DMS53 (cell line): ENCODE measurements at regions not wholly inside any gene's neighbourhood (a gene's known extent, or its start where the extent isn't known, plus 50 kb on each side); places are given as distances from the start of the nearest gene placed in this dataset.
A peak's percentile ranks its signal among the peaks of the same experiment; 100 is the strongest.
"Not testable (repeated sequence)": the region's sequence is repeated elsewhere in the genome, so short reads cannot be mapped to it uniquely, and the experiment has no call there.

Experiments
- DNase-seq: peaks from one replicate; lab custom pipeline; 2025; lab: John Stamatoyannopoulos, UW

GRCh38 chr6:137655291-137655690 is 161.1 kb upstream of the OLIG3 start:
- DNase-seq: no peak

- DNase-seq: no peak
Observed at GRCh38 chr6:137656735-137657134, 162.5 kb upstream of the OLIG3 start.

- DNase-seq: peak; percentile 63
Observed at GRCh38 chr6:137657351-137657911, 163.2 kb upstream of the OLIG3 start.

GRCh38 chr6:137658287-137658686 is 164.1 kb upstream of the OLIG3 start:
- no peak for DNase-seq

GRCh38 chr6:137659871-137660270 is 165.7 kb upstream of the OLIG3 start:
- DNase-seq: no peak

- DNase-seq: peak; percentile 34
Observed at GRCh38 chr6:137660296-137660731, 166.1 kb upstream of the OLIG3 start.

- peak; percentile 34 for DNase-seq
Observed at GRCh38 chr6:137661601-137662000, 167.4 kb upstream of the OLIG3 start.

GRCh38 chr6:137664183-137664582 is 170.0 kb upstream of the OLIG3 start:
- no peak for DNase-seq

GRCh38 chr6:137665342-137665934 is 171.2 kb upstream of the OLIG3 start:
- no peak for DNase-seq

GRCh38 chr6:137666202-137666774 is 172.1 kb upstream of the OLIG3 start:
- no peak for DNase-seq

- no peak for DNase-seq
Observed at GRCh38 chr6:137673603-137674002, 179.4 kb upstream of the OLIG3 start.

- DNase-seq: no peak
Observed at GRCh38 chr6:137676888-137677287, 182.7 kb upstream of the OLIG3 start.

GRCh38 chr6:137677709-137678108 is 183.5 kb upstream of the OLIG3 start:
- no peak for DNase-seq

GRCh38 chr6:137678451-137678850 is 184.3 kb upstream of the OLIG3 start:
- DNase-seq: no peak

GRCh38 chr6:137680705-137681346 is 186.2 kb upstream of the TNFAIP3 start:
- no peak for DNase-seq

- DNase-seq: no peak
Observed at GRCh38 chr6:137681445-137682009, 185.5 kb upstream of the TNFAIP3 start.

GRCh38 chr6:137682658-137683057 is 184.4 kb upstream of the TNFAIP3 start:
- not testable (repeated sequence) for DNase-seq

- no peak for DNase-seq
Observed at GRCh38 chr6:137683916-137684315, 183.1 kb upstream of the TNFAIP3 start.

- no peak for DNase-seq
Observed at GRCh38 chr6:137685798-137686375, 181.2 kb upstream of the TNFAIP3 start.

- no peak for DNase-seq
Observed at GRCh38 chr6:137687818-137688217, 179.2 kb upstream of the TNFAIP3 start.

- no peak for DNase-seq
Observed at GRCh38 chr6:137688230-137688971, 178.7 kb upstream of the TNFAIP3 start.

- no peak for DNase-seq
Observed at GRCh38 chr6:137689377-137689776, 177.7 kb upstream of the TNFAIP3 start.
